ENCODE measurements at regions not wholly inside any gene's neighbourhood (a gene's known extent, or its start where the extent isn't known, plus 50 kb on each side); places are given as distances from the start of the nearest gene placed in this dataset.

DNA sequence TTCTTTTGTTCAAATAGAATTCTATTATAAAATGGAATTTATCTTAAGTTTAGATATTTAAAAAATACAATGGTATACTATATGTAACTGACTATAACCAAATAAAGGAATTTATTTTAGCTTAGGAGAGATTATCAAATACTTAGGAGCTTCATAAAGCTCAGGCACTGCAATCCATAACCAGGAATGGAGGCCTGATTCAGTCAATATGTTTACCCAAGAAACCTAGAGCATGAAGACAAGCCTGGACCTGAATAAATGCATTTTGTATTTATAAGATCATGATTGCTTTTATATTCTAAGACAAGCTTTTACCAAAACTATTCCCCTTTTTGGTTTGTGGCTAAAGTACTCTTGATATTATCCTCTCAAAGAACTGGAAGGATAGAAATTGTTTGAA lies 742.6 kb downstream of the FAT4 start:
- H3K4me1 ChIP-seq = no peaks in the 10 kb centered on the region
- H3K4me3 ChIP-seq = no peak overlapping the region
- no peaks in the 10 kb centered on the region for H3K36me3 ChIP-seq
- TF ChIP-seq POLR2AphosphoS5 (IDR thresholded peaks at IDR 0.05; ENCODE audit: insufficient read depth in 1 of 2, low read depth in 1 of 2) (no peak), POLR2A (IDR thresholded peaks at IDR 0.05) (no peak)
- TF ChIP-seq, protein P1, sequence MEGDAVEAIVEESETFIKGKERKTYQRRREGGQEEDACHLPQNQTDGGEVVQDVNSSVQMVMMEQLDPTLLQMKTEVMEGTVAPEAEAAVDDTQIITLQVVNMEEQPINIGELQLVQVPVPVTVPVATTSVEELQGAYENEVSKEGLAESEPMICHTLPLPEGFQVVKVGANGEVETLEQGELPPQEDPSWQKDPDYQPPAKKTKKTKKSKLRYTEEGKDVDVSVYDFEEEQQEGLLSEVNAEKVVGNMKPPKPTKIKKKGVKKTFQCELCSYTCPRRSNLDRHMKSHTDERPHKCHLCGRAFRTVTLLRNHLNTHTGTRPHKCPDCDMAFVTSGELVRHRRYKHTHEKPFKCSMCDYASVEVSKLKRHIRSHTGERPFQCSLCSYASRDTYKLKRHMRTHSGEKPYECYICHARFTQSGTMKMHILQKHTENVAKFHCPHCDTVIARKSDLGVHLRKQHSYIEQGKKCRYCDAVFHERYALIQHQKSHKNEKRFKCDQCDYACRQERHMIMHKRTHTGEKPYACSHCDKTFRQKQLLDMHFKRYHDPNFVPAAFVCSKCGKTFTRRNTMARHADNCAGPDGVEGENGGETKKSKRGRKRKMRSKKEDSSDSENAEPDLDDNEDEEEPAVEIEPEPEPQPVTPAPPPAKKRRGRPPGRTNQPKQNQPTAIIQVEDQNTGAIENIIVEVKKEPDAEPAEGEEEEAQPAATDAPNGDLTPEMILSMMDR (IDR thresholded peaks at IDR 0.05) = no peak
- H3K27me3 ChIP-seq = no peaks in the 10 kb centered on the region
- intact Hi-C loops (cut with DNase I) = no loop called here
- H3K9me3 ChIP-seq = no peaks in the 10 kb centered on the region
- no peak for DNase-seq (ENCODE audit: extremely low spot score in 2 of 2)
- no peak overlapping the region for H3K27ac ChIP-seq

DNA sequence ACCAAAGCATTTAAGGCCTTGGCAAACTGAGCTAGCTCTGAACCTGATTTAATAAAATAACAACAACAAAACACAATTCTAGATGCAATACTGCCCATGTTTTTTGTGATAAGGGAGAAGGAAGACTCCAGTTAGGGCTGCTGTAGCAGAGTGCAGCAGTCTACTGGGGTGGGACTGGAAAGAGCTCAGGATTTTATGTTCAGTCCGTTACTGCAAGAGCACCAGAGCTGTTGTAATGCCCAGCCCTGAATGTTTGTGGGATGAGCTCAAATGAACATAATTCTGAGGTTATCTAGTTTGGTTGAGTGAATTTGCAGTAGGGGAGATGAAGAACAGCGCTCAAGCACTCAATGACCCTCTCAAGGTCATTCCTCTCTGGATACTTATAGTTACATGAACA lies 743.8 kb downstream of the FAT4 start:
- no peaks in the 10 kb centered on the region for H3K27me3 ChIP-seq
- TF ChIP-seq POLR2A (IDR thresholded peaks at IDR 0.05) (no peak), POLR2AphosphoS5 (IDR thresholded peaks at IDR 0.05; ENCODE audit: insufficient read depth in 1 of 2, low read depth in 1 of 2) (no peak)
- TF ChIP-seq, protein P1 (IDR thresholded peaks at IDR 0.05) = no peak
- no peak overlapping the region for H3K27ac ChIP-seq
- intact Hi-C loops (cut with DNase I) = no loop called here
- DNase-seq (ENCODE audit: extremely low spot score in 2 of 2) = no peak
- no peaks in the 10 kb centered on the region for H3K36me3 ChIP-seq
- no peaks in the 10 kb centered on the region for H3K9me3 ChIP-seq
- no peaks in the 10 kb centered on the region for H3K4me1 ChIP-seq
- H3K4me3 ChIP-seq = no peak overlapping the region

DNA sequence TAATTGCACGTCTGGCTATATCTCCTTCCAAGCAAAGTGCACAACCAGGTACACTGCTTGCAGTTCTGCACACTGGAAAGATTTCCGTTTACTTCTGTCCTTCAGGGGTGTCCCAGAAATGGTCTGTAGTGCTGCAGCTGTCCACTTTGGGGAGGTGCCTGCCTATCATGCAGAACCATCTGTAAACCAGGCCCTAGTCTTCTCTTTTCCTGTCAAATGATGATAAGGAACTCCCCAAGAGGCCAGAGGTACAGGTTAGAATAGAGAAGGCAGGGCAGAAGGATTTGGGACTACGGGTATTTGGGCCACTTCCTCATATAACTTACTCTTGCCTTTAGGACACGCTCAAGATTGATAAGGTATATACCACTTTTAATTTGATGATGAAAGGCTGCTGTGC lies 746.9 kb downstream of the FAT4 start:
- Histone ChIP-seq H3K4me3 (no peak overlapping the region), H3K9me3 (no peaks in the 10 kb centered on the region), H3K4me1 (no peaks in the 10 kb centered on the region), H3K27ac (no peak overlapping the region), H3K36me3 (no peaks in the 10 kb centered on the region), H3K27me3 (no peaks in the 10 kb centered on the region)
- DNase-seq (ENCODE audit: extremely low spot score in 2 of 2) = no peak
- no peak for TF ChIP-seq POLR2A (IDR thresholded peaks at IDR 0.05)
- TF ChIP-seq POLR2AphosphoS5 (IDR thresholded peaks at IDR 0.05; ENCODE audit: insufficient read depth in 1 of 2, low read depth in 1 of 2) = no peak
- TF ChIP-seq, protein P1 (IDR thresholded peaks at IDR 0.05) = no peak
- intact Hi-C loops (cut with DNase I) = no loop called here

DNA sequence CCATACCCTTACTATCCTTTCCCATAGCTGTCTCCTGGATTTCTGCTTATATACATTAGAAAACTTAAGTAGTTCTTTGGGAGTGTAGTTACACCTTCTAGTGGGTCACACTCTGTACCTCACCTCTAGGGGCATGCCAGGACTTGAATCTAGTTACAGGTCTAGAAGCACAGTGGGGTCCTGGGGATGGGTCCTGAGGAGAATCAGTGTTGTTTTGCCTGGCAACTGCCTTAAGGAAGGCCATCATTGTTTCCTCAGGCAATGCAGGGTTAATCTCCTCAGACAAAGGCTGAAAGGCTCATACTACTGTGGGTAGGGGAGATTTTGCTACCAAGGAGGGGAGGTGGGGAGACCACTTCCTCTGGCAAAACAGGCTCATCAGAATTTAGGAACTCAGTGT lies 750.3 kb downstream of the FAT4 start:
- H3K27me3 ChIP-seq = no peaks in the 10 kb centered on the region
- H3K9me3 ChIP-seq = no peaks in the 10 kb centered on the region
- DNase-seq (ENCODE audit: extremely low spot score in 2 of 2) = no peak
- no peak overlapping the region for H3K27ac ChIP-seq
- TF ChIP-seq, protein P1 (IDR thresholded peaks at IDR 0.05) = no peak
- no peak for TF ChIP-seq POLR2A (IDR thresholded peaks at IDR 0.05)
- no peak for TF ChIP-seq POLR2AphosphoS5 (IDR thresholded peaks at IDR 0.05; ENCODE audit: insufficient read depth in 1 of 2, low read depth in 1 of 2)
- H3K4me1 ChIP-seq = no peaks in the 10 kb centered on the region
- intact Hi-C loops (cut with DNase I) = no loop called here
- no peaks in the 10 kb centered on the region for H3K36me3 ChIP-seq
- H3K4me3 ChIP-seq = no peak overlapping the region

DNA sequence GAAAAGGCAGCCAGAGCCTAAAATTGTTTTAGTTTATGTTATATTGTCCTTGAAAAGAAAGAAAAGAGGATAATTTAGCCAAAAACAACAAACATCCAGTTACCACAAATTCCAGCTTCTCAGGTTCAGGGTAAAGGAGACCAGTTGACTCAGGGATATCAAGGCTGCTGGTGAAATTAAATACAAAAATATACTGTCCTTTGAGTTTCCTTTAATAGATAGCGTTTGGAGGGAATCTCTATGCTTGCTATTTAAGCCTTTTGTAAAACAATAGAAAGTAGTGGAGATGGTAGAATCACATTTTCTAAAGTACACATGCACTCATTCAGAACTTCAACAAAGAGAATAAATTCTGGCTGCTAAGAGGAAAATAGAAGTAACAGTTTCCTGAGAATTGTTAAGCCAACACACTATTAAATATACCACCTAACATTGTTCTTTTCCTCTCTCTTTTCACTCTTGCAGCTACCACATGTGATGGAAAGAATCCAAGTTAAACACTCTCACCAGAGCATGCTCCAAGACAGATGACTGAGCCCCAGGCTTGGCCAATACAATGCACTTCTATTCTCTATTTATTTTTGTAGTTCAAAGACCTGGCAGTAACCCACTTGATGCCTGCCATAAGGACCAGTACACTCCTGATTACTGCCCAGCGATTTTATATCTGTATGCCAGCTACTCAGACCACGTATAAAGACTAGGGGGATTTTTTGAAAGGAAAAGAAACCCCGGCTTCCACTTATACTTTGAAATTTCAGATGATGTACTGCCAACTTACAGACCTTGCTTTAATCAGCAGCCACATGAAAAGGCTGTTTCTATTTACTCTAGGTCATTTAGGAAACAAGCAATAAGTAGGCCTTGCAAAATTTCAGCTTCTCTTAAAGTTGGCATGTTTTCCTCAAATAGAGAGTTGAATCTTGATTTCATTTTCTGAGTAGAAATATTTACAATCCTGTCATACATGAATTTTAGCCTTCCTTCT lies 756.9 kb downstream of the FAT4 start:
- intact Hi-C loops (cut with DNase I) = no loop called here
- H3K4me3 ChIP-seq = no peak overlapping the region
- H3K4me1 ChIP-seq = peaks cover 12% of the 10 kb centered on the region
- TF ChIP-seq, protein P1 (IDR thresholded peaks at IDR 0.05) = no peak
- no peak for TF ChIP-seq POLR2A (IDR thresholded peaks at IDR 0.05)
- TF ChIP-seq POLR2AphosphoS5 (IDR thresholded peaks at IDR 0.05; ENCODE audit: insufficient read depth in 1 of 2, low read depth in 1 of 2) = no peak
- H3K9me3 ChIP-seq = no peaks in the 10 kb centered on the region
- no peaks in the 10 kb centered on the region for H3K27me3 ChIP-seq
- no peaks in the 10 kb centered on the region for H3K36me3 ChIP-seq
- DNase-seq (ENCODE audit: extremely low spot score in 2 of 2) = no peak
- no peak overlapping the region for H3K27ac ChIP-seq
